ENCODE measurements at regions not wholly inside any gene's neighbourhood (a gene's known extent, or its start where the extent isn't known, plus 50 kb on each side); places are given as distances from the start of the nearest gene placed in this dataset.

GRCh38 chr3:53412953-53413352, 65.6 kb upstream of the DCP1A start:
- no peak for TF ChIP-seq CTCF (IDR thresholded peaks at IDR 0.05)
- no peak for TF ChIP-seq POLR2AphosphoS5 (IDR thresholded peaks at IDR 0.05)
- no peak for TF ChIP-seq POLR2A (IDR thresholded peaks at IDR 0.05)
